Right ventricle myocardium superior (tissue), 1 donor: ENCODE measurements at regions not wholly inside any gene's neighbourhood (a gene's known extent, or its start where the extent isn't known, plus 50 kb on each side); places are given as distances from the start of the nearest gene placed in this dataset.

Experiments used
- ATAC-seq: fragments of 200-7000 bp; cut with Tn5 transposase; one replicate; pipeline ENCODE4 v1.9.1; 2020; ENCODE audit warnings: mild to moderate bottlenecking; ENCODE audit not compliant: poor library complexity
- DNase-seq: peaks from one replicate; pipeline ENCODE4 v3.0.0-alpha.2; 2020
- intact Hi-C: fragments of 100-400 bp; cut with DNase I; formaldehyde crosslinking; loops from one replicate; pipeline ENCODE4 v1.11.2; 2022
- donor health status: DM: no; HTN: yes; CAD: no; lungs with severe emphysema.

DNA sequence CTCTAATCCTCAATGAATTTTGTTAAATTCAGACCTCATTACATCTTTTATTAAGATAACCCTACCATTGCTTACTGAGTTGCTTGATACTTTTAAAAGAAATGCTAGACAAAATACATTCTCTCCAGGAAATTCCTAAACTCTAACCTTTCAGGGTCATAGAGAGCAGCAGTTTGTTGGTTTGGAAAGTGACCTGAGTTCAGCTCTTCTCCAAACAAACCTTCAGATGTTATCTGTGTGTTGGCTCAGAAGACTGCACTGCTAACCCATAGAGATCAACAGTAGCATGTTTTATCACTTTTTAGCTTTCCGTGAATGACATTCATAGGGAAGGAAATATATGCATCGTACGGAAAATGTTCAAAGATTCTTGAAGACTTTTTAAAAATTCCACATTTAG, 101.8 kb upstream of the VEGFC start:
- intact Hi-C loops: no loop called here
- DNase-seq: no peak
- ATAC-seq: no peak

GRCh38 chr4:176896211-176896610, 103.5 kb upstream of the VEGFC start:
- ATAC-seq: no peak
- DNase-seq: no peak
- intact Hi-C loops: no loop called here

GRCh38 chr4:176897226-176897625, 104.5 kb upstream of the VEGFC start:
- no peak for ATAC-seq
- intact Hi-C loops: no loop called here
- DNase-seq: no peak

DNA sequence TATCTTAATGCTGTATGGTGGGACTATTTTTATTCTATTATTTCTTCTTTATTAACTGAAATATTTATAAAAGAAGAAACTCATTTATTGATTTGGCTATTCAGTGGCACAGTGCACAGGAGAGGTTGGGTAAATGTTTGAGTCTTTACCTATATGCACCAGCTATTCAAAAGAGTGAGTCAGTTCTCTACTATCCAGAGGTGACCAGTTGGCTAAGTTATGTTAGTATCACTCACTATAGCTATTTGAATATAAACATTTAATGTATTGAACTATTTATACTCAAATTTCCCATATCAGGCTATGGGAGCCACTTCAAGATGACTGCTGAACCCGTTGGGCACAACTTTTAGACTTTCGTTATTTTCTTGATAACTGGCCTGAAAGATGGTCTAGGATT, 106.1 kb upstream of the VEGFC start:
- ATAC-seq (no peak), DNase-seq (no peak)
- intact Hi-C loops: no loop called here

- intact Hi-C loops: no loop called here
- DNase-seq (no peak), ATAC-seq (no peak)
Measured at GRCh38 chr4:176902710-176903323, 110.1 kb upstream of the VEGFC start.

DNA sequence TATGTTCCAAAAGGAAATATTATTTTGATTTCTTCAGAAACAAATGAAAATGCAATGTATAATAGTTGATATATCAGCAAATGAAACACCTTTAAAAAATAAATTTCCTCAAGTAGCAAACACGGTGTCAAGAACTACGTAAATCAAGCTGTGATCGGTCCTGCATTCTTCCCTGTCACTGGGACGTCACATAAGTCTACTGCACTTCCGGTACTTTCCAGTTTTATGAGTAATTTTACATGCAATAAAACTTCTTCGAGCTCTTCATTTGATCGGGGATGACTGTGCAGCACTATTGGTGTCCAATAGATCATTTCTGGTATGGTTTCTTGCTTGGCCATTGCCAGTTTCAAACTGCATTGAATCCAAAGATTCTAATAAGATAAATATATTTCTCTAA, 114.0 kb upstream of the VEGFC start:
- ATAC-seq (no peak), DNase-seq (no peak)
- intact Hi-C loops: no loop called here

GRCh38 chr4:176910646-176911045, 117.9 kb upstream of the VEGFC start:
- intact Hi-C loops: no loop called here
- DNase-seq (no peak), ATAC-seq (no peak)

GRCh38 chr4:176919631-176920030, 126.9 kb upstream of the VEGFC start:
- intact Hi-C loops: no loop called here
- no peak for ATAC-seq
- DNase-seq: no peak

DNA sequence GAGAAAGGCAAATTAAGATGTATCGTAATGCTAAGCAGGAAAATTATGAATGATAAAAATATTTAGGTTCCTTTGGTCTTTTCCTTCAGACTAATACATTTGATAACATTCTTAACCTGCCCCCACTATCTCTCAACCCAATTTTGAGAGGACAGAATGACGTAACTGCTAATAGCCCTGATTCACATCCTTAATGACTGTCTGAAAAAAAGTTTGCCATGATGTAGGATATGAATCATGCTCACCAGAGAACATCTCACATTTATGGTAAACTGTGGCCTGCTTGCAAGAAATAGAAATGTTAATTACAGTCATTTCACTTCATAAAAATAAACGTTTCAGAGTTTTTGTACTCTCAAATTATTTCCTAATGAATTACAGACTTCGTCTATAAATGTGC, 128.0 kb upstream of the VEGFC start:
- DNase-seq: no peak
- intact Hi-C loops: no loop called here
- no peak for ATAC-seq

DNA sequence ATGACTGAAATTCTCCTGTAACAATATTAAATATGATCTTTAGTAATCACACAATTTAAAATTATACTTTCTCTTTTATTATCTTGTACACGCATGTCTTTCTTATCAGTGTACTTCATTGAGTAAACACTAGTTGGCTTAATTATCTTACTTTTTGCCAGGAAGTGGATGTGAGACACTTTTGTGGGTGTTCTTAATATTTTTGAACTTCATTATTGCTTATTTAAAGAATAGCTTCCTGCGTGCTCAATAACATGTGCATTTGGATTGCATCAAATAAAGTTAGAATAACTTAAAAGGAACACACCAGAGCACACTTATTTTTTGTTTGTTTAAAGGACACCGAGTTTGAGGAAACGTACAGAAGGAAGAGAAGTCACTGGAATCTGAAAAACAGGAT, 128.5 kb upstream of the VEGFC start:
- intact Hi-C loops: no loop called here
- no peak for ATAC-seq
- DNase-seq: no peak

GRCh38 chr4:176924238-176924637, 131.5 kb upstream of the VEGFC start:
- intact Hi-C loops: no loop called here
- DNase-seq (no peak), ATAC-seq (no peak)

DNA sequence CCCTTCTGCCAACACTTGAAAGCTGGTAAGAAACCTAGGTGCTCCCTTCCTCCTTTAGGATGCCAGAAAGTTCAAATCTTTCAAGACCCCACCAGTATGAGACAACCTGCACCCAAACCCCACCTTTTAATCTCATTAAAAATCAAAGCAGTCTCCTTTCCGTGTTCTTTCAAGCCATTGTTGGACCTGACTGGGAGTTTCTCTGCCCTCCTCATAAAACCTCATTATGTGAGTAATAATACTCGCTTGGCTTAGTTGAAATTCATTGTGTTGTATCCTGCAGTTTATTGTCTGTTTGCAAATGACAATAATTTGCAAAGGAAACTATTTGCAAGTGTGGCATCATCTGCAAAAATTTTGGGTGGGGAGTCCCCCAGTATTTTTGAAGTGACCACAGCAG, 133.2 kb upstream of the VEGFC start:
- ATAC-seq (no peak), DNase-seq (no peak)
- intact Hi-C loops: no loop called here

DNA sequence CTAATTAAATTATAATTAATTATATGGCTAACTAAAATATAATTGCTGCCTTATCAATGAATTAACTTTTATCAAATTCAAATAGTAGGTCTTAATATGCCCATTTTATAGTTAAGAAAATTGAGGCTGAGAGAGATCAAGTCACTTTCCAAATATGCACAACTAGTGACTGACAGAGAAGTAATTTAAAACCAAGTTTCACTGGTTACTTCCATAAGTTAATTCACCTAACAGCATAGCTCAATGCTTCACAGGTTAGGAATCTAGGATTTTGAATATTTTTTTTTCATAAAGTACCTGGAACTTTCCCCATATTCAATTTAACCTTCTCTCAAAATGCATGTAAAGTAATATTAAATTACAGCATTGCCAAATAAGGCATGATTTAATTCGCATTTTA, 134.4 kb upstream of the VEGFC start:
- intact Hi-C loops: no loop called here
- ATAC-seq: no peak
- no peak for DNase-seq

DNA sequence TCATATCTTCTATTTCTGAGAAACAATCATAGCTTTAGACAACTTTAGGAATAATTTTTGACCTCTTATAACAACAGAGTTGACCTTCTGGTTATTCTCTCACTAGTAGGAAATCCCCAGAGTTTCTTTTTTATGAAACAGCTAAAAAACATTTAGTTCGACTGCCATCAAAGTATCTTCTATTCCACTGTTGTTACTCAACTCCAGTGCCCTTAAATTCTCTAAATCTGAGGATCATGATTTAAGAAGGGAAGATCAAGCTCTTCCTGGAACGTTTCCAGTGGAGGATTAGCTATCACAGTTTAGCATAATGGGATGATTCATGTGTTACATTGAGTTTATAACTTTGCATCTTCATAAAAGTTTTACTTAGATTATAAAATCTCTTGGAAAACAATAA, 134.9 kb upstream of the VEGFC start:
- intact Hi-C loops: no loop called here
- no peak for DNase-seq
- ATAC-seq: no peak

- ATAC-seq (no peak), DNase-seq (no peak)
- intact Hi-C loops: no loop called here
Measured at GRCh38 chr4:176939445-176939844, 146.7 kb upstream of the VEGFC start.

DNA sequence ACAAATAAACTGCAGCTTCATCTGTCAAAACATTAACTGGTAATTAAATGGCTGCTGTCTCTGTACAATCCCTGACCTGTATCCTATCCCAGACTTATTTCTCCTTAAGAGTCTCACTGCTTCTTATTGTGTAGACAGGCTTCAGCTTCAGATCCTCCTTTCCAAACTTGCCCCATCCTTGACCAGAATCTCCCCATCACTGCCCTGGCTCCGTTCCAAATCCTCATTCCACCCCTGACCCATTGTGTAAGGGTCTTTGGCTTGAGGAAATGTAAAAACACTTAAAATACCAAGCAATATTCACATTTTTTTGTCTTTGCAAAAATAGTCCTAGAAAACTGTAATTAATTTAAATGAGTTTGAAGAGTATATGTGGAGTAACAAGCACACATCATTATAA, 152.6 kb upstream of the VEGFC start:
- no peak for DNase-seq
- ATAC-seq: no peak
- intact Hi-C loops: no loop called here

- DNase-seq (peak; percentile 45), ATAC-seq (peak; percentile 25)
- intact Hi-C loops: no loop called here
Measured at GRCh38 chr4:176949029-176949428, 156.3 kb upstream of the VEGFC start.

DNA sequence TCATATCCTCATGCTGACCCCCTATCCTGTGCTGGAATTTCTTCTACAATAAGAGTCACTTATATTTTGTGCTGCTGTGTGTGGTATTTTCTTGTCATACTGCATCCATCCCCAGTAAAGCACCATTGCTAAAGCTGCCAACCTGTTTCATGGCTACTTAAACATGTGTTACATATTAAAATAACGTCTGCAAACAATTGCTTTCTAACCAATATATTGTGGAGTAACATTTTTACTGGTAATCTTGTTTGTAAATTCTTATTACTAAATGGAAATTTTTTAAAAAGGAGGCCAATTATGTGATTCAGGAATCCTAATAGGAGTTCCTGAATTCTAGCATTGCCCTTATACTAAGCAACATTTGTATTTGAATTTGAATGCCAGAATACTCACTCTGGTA, 160.3 kb upstream of the VEGFC start:
- DNase-seq: no peak
- intact Hi-C loops: no loop called here
- no peak for ATAC-seq

- intact Hi-C loops: no loop called here
- ATAC-seq (no peak), DNase-seq (no peak)
Measured at GRCh38 chr4:176957353-176958118, 164.8 kb upstream of the VEGFC start.

- no peak for ATAC-seq
- intact Hi-C loops: no loop called here
- DNase-seq: no peak
Measured at GRCh38 chr4:176959980-176960379, 167.3 kb upstream of the VEGFC start.

- intact Hi-C loops: no loop called here
- DNase-seq: no peak
Measured at GRCh38 chr4:176963121-176963520, 170.4 kb upstream of the VEGFC start.

More at GRCh38 chr4:176963121-176963520, 170.4 kb upstream of the VEGFC start:
- ATAC-seq: no peak
